ENCODE measurements at regions not wholly inside any gene's neighbourhood (a gene's known extent, or its start where the extent isn't known, plus 50 kb on each side); places are given as distances from the start of the nearest gene placed in this dataset.
A peak's percentile ranks its signal among the peaks of the same experiment; 100 is the strongest.

DNA sequence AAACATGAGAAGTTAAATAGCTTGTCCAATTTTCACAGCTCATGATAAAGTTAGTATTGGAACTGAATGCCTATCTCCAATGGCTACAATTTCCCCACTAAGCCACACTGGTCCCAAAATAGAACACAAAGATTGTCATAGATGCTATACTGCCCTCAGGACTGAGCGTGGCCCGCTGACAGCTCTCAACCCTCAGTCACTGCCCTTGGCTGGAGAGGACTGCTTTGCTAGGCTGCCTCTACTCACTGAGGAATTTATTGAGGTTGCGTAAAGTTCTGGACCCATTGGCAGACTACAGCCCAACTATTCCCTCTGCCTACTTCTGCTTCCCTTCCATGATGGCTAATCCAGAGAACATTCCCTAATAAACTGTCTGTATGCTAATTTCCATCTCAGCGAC lies 165.5 kb upstream of the BET1 start:
- Histone ChIP-seq H3K36me3 (replicated peaks in 1 of 2; ENCODE audit: control insufficient read depth in 1 of 2, insufficient read depth in 2 of 2, low read length in 2 of 2) (no peaks in the 10 kb centered on the region), H2AFZ (ENCODE audit: insufficient read depth, low read depth, low read length, poor library complexity, severe bottlenecking) (no peak overlapping the region), H3K27me3 (ENCODE audit: control insufficient read depth in 2 of 2, insufficient read depth in 2 of 2, low read length in 2 of 2) (no peaks in the 10 kb centered on the region), H3K4me2 (replicated peaks; ENCODE audit: extremely low read depth, low read length, poor library complexity, severe bottlenecking) (no peak overlapping the region), H3K4me1 (ENCODE audit: control insufficient read depth in 1 of 2, insufficient read depth in 2 of 2, low read length in 2 of 2) (no peaks in the 10 kb centered on the region), H3K4me3 (replicated peaks in 1 of 3; ENCODE audit: low read depth in 2 of 3, low read length in 3 of 3) (no peak overlapping the region), H3K27ac (ENCODE audit: low read depth in 1 of 2, low read length in 2 of 2) (no peak overlapping the region), H3K79me2 (ENCODE audit: insufficient read depth, low read length) (no peaks in the 10 kb centered on the region), H4K20me1 (ENCODE audit: insufficient read depth, low read length) (no peaks in the 10 kb centered on the region), H3K9me3 (replicated peaks in 1 of 2; ENCODE audit: control insufficient read depth in 1 of 2, insufficient read depth in 1 of 2, low read length in 2 of 2) (peaks cover 0 to 3% of the 10 kb centered on the region in 2 donors), H3K9ac (ENCODE audit: insufficient read depth, low read length, poor library complexity, severe bottlenecking) (no peak overlapping the region)
- no peak for DNase-seq
- TF ChIP-seq CTCF (IDR thresholded peaks at IDR 0.05), result no peak
- 100% methylated on average over 2 of the region's 4 CpGs for WGBS (ENCODE audit: insufficient coverage)
- Mint-ChIP-seq H3K9me3 (peaks cover 0 to 5% (median 3%) of the 10 kb centered on the region in 7 donors), H3K4me1 (peaks cover 11% of the 10 kb centered on the region), H3K36me3 (no peaks in the 10 kb centered on the region), H3K4me3 (no peak overlapping the region), H3K27ac (no peak overlapping the region), H3K27me3 (ENCODE audit: low read depth in 3 of 3) (peaks cover 0 to 3% (median 0%) of the 10 kb centered on the region in 3 donors)
- intact Hi-C loops (cut with micrococcal nuclease), result no loop called here

DNA sequence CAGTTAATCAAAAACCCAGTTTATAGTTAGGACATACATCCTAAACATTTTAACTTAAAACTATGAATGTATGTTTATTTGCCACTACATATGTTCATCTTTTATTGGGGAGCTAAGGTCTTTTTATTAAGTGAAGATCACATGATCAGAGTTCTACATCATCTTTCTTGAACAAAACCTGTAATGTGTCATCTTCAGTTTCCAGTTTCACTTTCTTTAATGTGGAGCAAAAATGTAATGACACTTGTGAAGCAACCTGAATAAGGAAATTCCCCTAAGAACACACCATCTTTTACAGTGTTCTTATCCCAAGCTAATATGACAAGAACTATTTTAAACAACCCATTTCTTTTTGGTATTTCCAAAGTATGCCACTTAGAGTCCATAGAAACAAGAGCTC lies 166.7 kb upstream of the BET1 start:
- no peak overlapping the region for H3K9ac ChIP-seq (ENCODE audit: insufficient read depth, low read length, poor library complexity, severe bottlenecking)
- no peak overlapping the region for H3K27ac ChIP-seq (ENCODE audit: low read depth in 1 of 2, low read length in 2 of 2)
- no peak overlapping the region for H3K4me2 ChIP-seq (replicated peaks; ENCODE audit: extremely low read depth, low read length, poor library complexity, severe bottlenecking)
- no peak overlapping the region for H2AFZ ChIP-seq (ENCODE audit: insufficient read depth, low read depth, low read length, poor library complexity, severe bottlenecking)
- Mint-ChIP-seq H3K4me1 (peaks cover 11% of the 10 kb centered on the region), H3K27me3 (ENCODE audit: low read depth in 3 of 3) (peaks cover 0 to 3% (median 0%) of the 10 kb centered on the region in 3 donors), H3K36me3 (no peaks in the 10 kb centered on the region), H3K4me3 (no peak overlapping the region), H3K9me3 (peaks cover 0 to 3% (median 2%) of the 10 kb centered on the region in 7 donors), H3K27ac (no peak overlapping the region)
- intact Hi-C loops (cut with micrococcal nuclease), result no loop called here
- no peak for TF ChIP-seq CTCF (IDR thresholded peaks at IDR 0.05)
- no peaks in the 10 kb centered on the region for H3K36me3 ChIP-seq (replicated peaks in 1 of 2; ENCODE audit: control insufficient read depth in 1 of 2, insufficient read depth in 2 of 2, low read length in 2 of 2)
- no peaks in the 10 kb centered on the region for H3K4me1 ChIP-seq (ENCODE audit: control insufficient read depth in 1 of 2, insufficient read depth in 2 of 2, low read length in 2 of 2)
- DNase-seq, result peak in 1 of 3 donors; percentile 53
- no peak overlapping the region for H3K4me3 ChIP-seq (replicated peaks in 1 of 3; ENCODE audit: low read depth in 2 of 3, low read length in 3 of 3)
- H3K27me3 ChIP-seq (ENCODE audit: control insufficient read depth in 2 of 2, insufficient read depth in 2 of 2, low read length in 2 of 2), result no peaks in the 10 kb centered on the region
- peaks cover 0 to 3% of the 10 kb centered on the region in 2 donors for H3K9me3 ChIP-seq (replicated peaks in 1 of 2; ENCODE audit: control insufficient read depth in 1 of 2, insufficient read depth in 1 of 2, low read length in 2 of 2)
- no peaks in the 10 kb centered on the region for H3K79me2 ChIP-seq (ENCODE audit: insufficient read depth, low read length)
- no peaks in the 10 kb centered on the region for H4K20me1 ChIP-seq (ENCODE audit: insufficient read depth, low read length)

All from CD14-positive monocyte (primary cell).